ENCODE measurements at regions not wholly inside any gene's neighbourhood (a gene's known extent, or its start where the extent isn't known, plus 50 kb on each side); places are given as distances from the start of the nearest gene placed in this dataset.

GRCh38 chr9:119053070-119053469 is 316.2 kb downstream of the BRINP1 start:
- no peaks in the 10 kb centered on the region for H3K9me3 ChIP-seq (ENCODE audit: control insufficient read depth, insufficient read depth, low read length)
- H3K4me3 ChIP-seq (ENCODE audit: low read length), result no peak overlapping the region
- no peaks in the 10 kb centered on the region for H3K36me3 ChIP-seq (ENCODE audit: control insufficient read depth, insufficient read depth, low read length)
- no peak overlapping the region for H3K27ac Mint-ChIP-seq
- no peak overlapping the region for H3K27ac ChIP-seq (ENCODE audit: low read length)
- no CpG with 5 or more reads among the region's 1 CpG for WGBS (ENCODE audit: insufficient coverage)
- H3K4me3 Mint-ChIP-seq, result no peak overlapping the region
- H3K27me3 Mint-ChIP-seq (ENCODE audit: low read depth in 2 of 2), result no peaks in the 10 kb centered on the region
- no peaks in the 10 kb centered on the region for H3K27me3 ChIP-seq (ENCODE audit: control insufficient read depth, insufficient read depth, low read length)
- peaks cover 3 to 8% of the 10 kb centered on the region in 2 donors for H3K9me3 Mint-ChIP-seq
- no peak for TF ChIP-seq CTCF (IDR thresholded peaks at IDR 0.05)
- H3K36me3 Mint-ChIP-seq, result no peaks in the 10 kb centered on the region
- H3K4me1 ChIP-seq (ENCODE audit: control insufficient read depth, insufficient read depth, low read length), result no peaks in the 10 kb centered on the region
- intact Hi-C loops (cut with micrococcal nuclease), result no loop called here
- H3K4me1 Mint-ChIP-seq, result no peaks in the 10 kb centered on the region
- no peak for DNase-seq
- no peak for ATAC-seq

DNA sequence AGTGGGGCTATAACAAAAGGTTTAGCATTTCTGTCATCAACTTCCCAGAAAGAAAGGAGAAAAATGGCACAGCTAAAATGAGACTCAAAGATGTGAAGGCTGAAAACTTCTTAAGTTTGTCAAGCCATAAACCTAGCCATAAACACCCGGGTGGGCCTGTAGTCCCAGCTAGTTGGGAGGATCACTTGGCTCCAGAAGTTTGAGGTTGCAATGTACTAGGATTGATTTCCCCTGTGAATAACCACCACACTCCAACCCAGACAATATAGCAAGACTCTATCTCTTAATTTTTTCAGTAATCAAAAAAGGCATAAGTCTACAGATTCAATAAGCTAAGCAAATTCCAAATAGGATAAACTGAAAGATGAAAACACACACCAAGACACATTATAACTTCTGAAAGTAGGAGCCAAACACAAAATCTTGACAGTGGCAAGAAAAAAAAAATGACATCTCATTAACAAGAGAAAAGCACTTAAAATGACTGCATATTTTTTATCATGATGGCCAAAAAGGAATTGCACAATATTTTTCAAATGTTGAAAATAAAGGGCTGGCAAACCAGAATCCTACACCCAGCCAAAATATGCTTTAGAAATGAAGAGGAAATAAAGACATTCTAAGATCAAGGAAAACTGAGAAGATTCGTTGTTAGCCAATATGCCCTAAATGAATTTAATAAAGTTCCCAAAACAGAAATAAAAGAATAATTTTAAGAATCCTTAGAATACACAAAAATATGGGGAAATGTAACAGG is 308.4 kb downstream of the BRINP1 start:
- Mint-ChIP-seq H3K4me3 (no peak overlapping the region), H3K27me3 (ENCODE audit: low read depth in 2 of 2) (no peaks in the 10 kb centered on the region), H3K27ac (no peak overlapping the region), H3K9me3 (peaks cover 6 to 7% of the 10 kb centered on the region in 2 donors), H3K36me3 (no peaks in the 10 kb centered on the region), H3K4me1 (no peaks in the 10 kb centered on the region)
- Histone ChIP-seq H3K27ac (ENCODE audit: low read length) (no peak overlapping the region), H3K27me3 (ENCODE audit: control insufficient read depth, insufficient read depth, low read length) (no peaks in the 10 kb centered on the region), H3K4me1 (ENCODE audit: control insufficient read depth, insufficient read depth, low read length) (no peaks in the 10 kb centered on the region), H3K9me3 (ENCODE audit: control insufficient read depth, insufficient read depth, low read length) (no peaks in the 10 kb centered on the region), H3K36me3 (ENCODE audit: control insufficient read depth, insufficient read depth, low read length) (no peaks in the 10 kb centered on the region), H3K4me3 (ENCODE audit: low read length) (no peak overlapping the region)
- intact Hi-C loops (cut with micrococcal nuclease), result no loop called here
- TF ChIP-seq CTCF (IDR thresholded peaks at IDR 0.05), result no peak
- ATAC-seq (no peak), DNase-seq (no peak)
- WGBS (ENCODE audit: insufficient coverage), result 80% methylated on average over 1 of the region's 2 CpGs

DNA sequence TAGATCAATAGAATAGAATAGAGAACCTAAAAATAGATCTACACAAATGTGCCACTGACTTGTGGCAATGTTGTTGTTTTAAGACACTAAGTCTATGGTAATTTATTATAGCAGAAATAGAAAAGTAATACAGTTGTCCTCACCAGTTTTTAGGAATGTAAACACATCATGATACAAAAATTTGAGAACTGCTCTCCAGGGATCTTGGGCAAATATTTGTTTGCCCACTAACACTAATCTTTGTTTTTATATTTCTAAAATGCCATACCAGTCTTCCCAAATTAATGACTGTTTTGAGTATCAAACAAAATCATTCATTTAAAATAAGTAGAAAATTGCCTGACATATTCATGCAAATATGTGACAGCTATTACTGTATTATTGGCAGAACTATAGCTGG is 297.6 kb downstream of the BRINP1 start:
- Mint-ChIP-seq H3K9me3 (peaks cover 4 to 14% of the 10 kb centered on the region in 2 donors), H3K4me1 (no peaks in the 10 kb centered on the region), H3K4me3 (no peak overlapping the region), H3K27ac (no peak overlapping the region), H3K36me3 (peaks cover 6% of the 10 kb centered on the region), H3K27me3 (ENCODE audit: low read depth in 2 of 2) (no peaks in the 10 kb centered on the region)
- intact Hi-C loops (cut with micrococcal nuclease), result no loop called here
- H3K27ac ChIP-seq (ENCODE audit: low read length), result no peak overlapping the region
- no peaks in the 10 kb centered on the region for H3K36me3 ChIP-seq (ENCODE audit: control insufficient read depth, insufficient read depth, low read length)
- no peaks in the 10 kb centered on the region for H3K9me3 ChIP-seq (ENCODE audit: control insufficient read depth, insufficient read depth, low read length)
- no peaks in the 10 kb centered on the region for H3K4me1 ChIP-seq (ENCODE audit: control insufficient read depth, insufficient read depth, low read length)
- TF ChIP-seq CTCF (IDR thresholded peaks at IDR 0.05), result no peak
- no peak overlapping the region for H3K4me3 ChIP-seq (ENCODE audit: low read length)
- H3K27me3 ChIP-seq (ENCODE audit: control insufficient read depth, insufficient read depth, low read length), result no peaks in the 10 kb centered on the region
- ATAC-seq, result no peak
- no peak for DNase-seq

- 2% methylated on average over 4 of the region's 4 CpGs for WGBS (ENCODE audit: insufficient coverage)
- no peak for ATAC-seq
Observed at GRCh38 chr9:119074017-119074416, 295.2 kb downstream of the BRINP1 start.

More at GRCh38 chr9:119074017-119074416, 295.2 kb downstream of the BRINP1 start:
- no peaks in the 10 kb centered on the region for H3K27me3 Mint-ChIP-seq (ENCODE audit: low read depth in 2 of 2)
- no peak overlapping the region for H3K4me3 Mint-ChIP-seq
- Histone ChIP-seq H3K27ac (ENCODE audit: low read length) (no peak overlapping the region), H3K9me3 (ENCODE audit: control insufficient read depth, insufficient read depth, low read length) (no peaks in the 10 kb centered on the region), H3K4me1 (ENCODE audit: control insufficient read depth, insufficient read depth, low read length) (no peaks in the 10 kb centered on the region), H3K4me3 (ENCODE audit: low read length) (no peak overlapping the region), H3K27me3 (ENCODE audit: control insufficient read depth, insufficient read depth, low read length) (no peaks in the 10 kb centered on the region), H3K36me3 (ENCODE audit: control insufficient read depth, insufficient read depth, low read length) (no peaks in the 10 kb centered on the region)
- peaks cover 7 to 10% of the 10 kb centered on the region in 2 donors for H3K9me3 Mint-ChIP-seq
- DNase-seq, result no peak
- intact Hi-C loops (cut with micrococcal nuclease), result no loop called here
- TF ChIP-seq CTCF (IDR thresholded peaks at IDR 0.05), result no peak
- H3K36me3 Mint-ChIP-seq, result no peaks in the 10 kb centered on the region
- no peaks in the 10 kb centered on the region for H3K4me1 Mint-ChIP-seq
- no peak overlapping the region for H3K27ac Mint-ChIP-seq

Measured in natural killer cell (primary cell).